ENCODE measurements at regions not wholly inside any gene's neighbourhood (a gene's known extent, or its start where the extent isn't known, plus 50 kb on each side); places are given as distances from the start of the nearest gene placed in this dataset.

DNA sequence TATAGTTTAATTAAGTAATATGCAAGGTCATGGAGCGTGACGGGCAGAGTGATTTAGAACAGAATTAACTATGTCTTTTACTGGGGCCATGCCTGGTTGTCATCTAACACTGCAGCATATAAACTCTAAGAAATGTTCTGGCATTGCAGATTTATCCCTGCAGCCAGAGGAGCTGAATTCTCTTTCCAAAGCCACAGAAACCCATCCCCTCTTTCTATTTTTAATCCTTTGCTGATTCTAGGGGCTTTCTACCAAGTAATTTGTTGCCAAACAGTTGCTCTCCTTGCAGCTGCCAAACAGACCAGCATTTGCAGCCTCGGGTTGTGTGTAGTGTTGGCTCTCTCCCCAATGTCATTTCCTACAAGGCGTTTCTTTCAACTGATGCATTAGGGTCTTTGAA is 243.2 kb upstream of the MON1B start:
- WGBS, 3 donors = 8 to 15% (median 12%) methylated on average over 4 of the region's 4 CpGs
- Histone ChIP-seq H3K4me1 (ENCODE audit: insufficient read depth) (no peaks in the 10 kb centered on the region), H3K27me3 (no peaks in the 10 kb centered on the region), H3K36me3 (no peaks in the 10 kb centered on the region), H3K9me3 (no peaks in the 10 kb centered on the region), H3K27ac (no peak overlapping the region), H3K4me3 (no peak overlapping the region)
- TF ChIP-seq, protein P1, sequence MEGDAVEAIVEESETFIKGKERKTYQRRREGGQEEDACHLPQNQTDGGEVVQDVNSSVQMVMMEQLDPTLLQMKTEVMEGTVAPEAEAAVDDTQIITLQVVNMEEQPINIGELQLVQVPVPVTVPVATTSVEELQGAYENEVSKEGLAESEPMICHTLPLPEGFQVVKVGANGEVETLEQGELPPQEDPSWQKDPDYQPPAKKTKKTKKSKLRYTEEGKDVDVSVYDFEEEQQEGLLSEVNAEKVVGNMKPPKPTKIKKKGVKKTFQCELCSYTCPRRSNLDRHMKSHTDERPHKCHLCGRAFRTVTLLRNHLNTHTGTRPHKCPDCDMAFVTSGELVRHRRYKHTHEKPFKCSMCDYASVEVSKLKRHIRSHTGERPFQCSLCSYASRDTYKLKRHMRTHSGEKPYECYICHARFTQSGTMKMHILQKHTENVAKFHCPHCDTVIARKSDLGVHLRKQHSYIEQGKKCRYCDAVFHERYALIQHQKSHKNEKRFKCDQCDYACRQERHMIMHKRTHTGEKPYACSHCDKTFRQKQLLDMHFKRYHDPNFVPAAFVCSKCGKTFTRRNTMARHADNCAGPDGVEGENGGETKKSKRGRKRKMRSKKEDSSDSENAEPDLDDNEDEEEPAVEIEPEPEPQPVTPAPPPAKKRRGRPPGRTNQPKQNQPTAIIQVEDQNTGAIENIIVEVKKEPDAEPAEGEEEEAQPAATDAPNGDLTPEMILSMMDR (IDR thresholded peaks at IDR 0.05) = no peak
- no peak for TF ChIP-seq EP300 (IDR thresholded peaks at IDR 0.05)
- no peak for TF ChIP-seq POLR2A (IDR thresholded peaks at IDR 0.05)
- DNase-seq = no peak
- intact Hi-C loops (cut with DNase I) = no loop called here

DNA sequence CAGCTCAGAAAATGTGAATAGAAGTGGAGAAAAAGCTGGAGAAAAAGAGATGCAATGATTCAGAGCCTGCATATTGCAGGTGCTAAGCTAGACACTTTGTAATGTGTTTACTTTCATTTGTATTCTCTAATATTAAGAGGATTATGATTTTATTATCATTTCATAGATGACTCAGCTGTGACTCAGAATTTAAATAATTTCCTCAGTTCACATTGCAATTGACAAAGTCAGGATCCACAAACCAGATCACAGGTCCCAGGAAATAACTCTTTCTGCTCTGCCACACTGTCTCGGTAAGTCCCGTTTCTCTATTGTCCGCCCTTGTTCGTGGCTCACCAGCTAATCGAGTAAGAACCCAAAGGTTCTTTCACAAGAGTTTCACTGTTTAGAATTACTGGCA is 235.4 kb upstream of the MON1B start:
- Histone ChIP-seq H3K27ac (no peak overlapping the region), H3K4me1 (ENCODE audit: insufficient read depth) (no peaks in the 10 kb centered on the region), H3K9me3 (no peaks in the 10 kb centered on the region), H3K27me3 (no peaks in the 10 kb centered on the region), H3K4me3 (no peak overlapping the region), H3K36me3 (no peaks in the 10 kb centered on the region)
- TF ChIP-seq, protein P1 (IDR thresholded peaks at IDR 0.05) = no peak
- TF ChIP-seq POLR2A (IDR thresholded peaks at IDR 0.05) (no peak), EP300 (IDR thresholded peaks at IDR 0.05) (no peak)
- DNase-seq = no peak
- 67 to 89% (median 85%) methylated on average over 5 of the region's 5 CpGs for WGBS, 3 donors
- intact Hi-C loops (cut with DNase I) = no loop called here

DNA sequence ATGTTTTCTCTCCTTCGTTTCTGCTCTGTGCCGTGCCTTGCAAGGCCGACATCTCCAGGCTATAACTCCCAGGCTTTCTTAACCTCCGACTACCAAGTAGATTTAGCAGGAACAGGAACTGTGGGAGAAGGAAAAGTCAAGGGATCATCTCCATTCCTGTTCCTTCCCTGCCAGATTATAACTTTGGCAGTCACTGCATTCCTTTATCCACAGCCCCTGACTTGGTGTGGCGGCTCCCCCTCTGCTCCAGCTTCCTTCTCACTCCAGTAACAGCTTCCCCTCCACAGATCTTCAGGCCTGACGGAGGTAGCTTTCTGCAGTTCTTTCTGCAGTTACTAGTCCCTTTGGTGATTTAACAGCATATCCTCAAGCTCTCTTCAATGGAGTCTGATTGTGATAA is 234.6 kb upstream of the MON1B start:
- H3K27ac ChIP-seq = no peak overlapping the region
- TF ChIP-seq, protein P1 (IDR thresholded peaks at IDR 0.05) = no peak
- TF ChIP-seq POLR2A (IDR thresholded peaks at IDR 0.05) = no peak
- no peak for TF ChIP-seq EP300 (IDR thresholded peaks at IDR 0.05)
- no peaks in the 10 kb centered on the region for H3K27me3 ChIP-seq
- H3K4me3 ChIP-seq = no peak overlapping the region
- H3K9me3 ChIP-seq = no peaks in the 10 kb centered on the region
- H3K4me1 ChIP-seq (ENCODE audit: insufficient read depth) = no peaks in the 10 kb centered on the region
- no peak for DNase-seq
- WGBS, 3 donors = 23 to 29% (median 24%) methylated on average over 6 of the region's 6 CpGs
- intact Hi-C loops (cut with DNase I) = no loop called here
- no peaks in the 10 kb centered on the region for H3K36me3 ChIP-seq

DNA sequence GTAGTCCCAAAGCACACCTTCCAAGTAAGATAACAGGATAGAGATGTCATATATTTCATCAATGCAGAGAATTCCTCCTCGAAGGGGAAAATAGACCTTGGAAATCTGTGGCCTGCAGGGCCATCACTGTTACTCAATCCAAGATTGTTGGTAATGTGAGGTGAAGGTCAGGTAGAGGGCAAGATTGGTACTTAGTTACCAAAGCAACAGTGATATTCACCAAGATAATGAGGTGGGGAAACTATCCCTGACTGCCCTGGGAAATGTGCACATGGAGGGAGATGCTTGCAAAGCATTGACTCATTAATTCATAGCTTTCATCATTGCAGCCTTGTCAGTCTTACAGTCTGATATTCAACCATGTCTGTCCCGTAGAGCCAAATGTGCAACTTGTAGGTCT is 234.1 kb upstream of the MON1B start:
- 49 to 55% (median 54%) methylated on average over 2 of the region's 2 CpGs for WGBS, 3 donors
- intact Hi-C loops (cut with DNase I) = no loop called here

More for the DNA sequence above, 234.1 kb upstream of the MON1B start:
- H3K27ac ChIP-seq = no peak overlapping the region
- no peak for DNase-seq
- H3K9me3 ChIP-seq = no peaks in the 10 kb centered on the region
- TF ChIP-seq, protein P1 (IDR thresholded peaks at IDR 0.05) = no peak
- no peak for TF ChIP-seq POLR2A (IDR thresholded peaks at IDR 0.05)
- no peaks in the 10 kb centered on the region for H3K36me3 ChIP-seq
- H3K4me3 ChIP-seq = no peak overlapping the region
- no peaks in the 10 kb centered on the region for H3K27me3 ChIP-seq
- no peaks in the 10 kb centered on the region for H3K4me1 ChIP-seq (ENCODE audit: insufficient read depth)
